Heart left ventricle (tissue), 13 donors: ENCODE measurements at regions not wholly inside any gene's neighbourhood (a gene's known extent, or its start where the extent isn't known, plus 50 kb on each side); places are given as distances from the start of the nearest gene placed in this dataset.

Experiments
- POLR2A ChIP-seq, 2 donors: fragments of 450-650 bp; IDR thresholded peaks; one replicate each; pipeline ENCODE4 v1.6.1; 2017; ENCODE audit warnings: antibody characterized with exemption in 2 of 2, mild to moderate bottlenecking in 2 of 2, moderate library complexity in 2 of 2
- TF ChIP-seq, protein P1 (sequence below), 12 donors: fragments of 200-600 bp; sonication (generic) in 4 of 12; IDR thresholded peaks; one replicate each; pipeline versions ENCODE4 v1.5.0 to v1.8.0; 2018 to 2022; ENCODE audit warnings: antibody characterized with exemption in 12 of 12, mild to moderate bottlenecking in 5 of 12
- donor health status: ischemic (EF 13 %, LVEDD 7.1; RV severe dilation, severe dysfunction).
- donor health status: DM: no; HTN: yes; CAD: no.
- donor health status: DM: no; HTN: no; CAD: no.
- donor health status: ischemic (EF 25% LVEDD 6.9; RV normal size, moderate dysfunction).
- donor health status: ischemic (EF 25% LVEDD 5.7; RV mildly dilated, moderate dysfunction).
- donor health status: ischemic (EF 35%, LVEDD 5.7; RV mildly dilated, moderate dysfunction).
- donor health status: nonischemic (EF 11% LVEDD 7.7; RV severe dilation, severe dysfunction).
- donor health status: DM: yes; HTN: yes; CAD: no.
- donor health status: PGD.
- donor health status: ischemic (EF 29% LVEDD 5.4; RV normal size, mild dysfunction).
- donor health status: nonischemic (EF 23%, LVEDD 6.1; RV moderate dilation, normal function).

DNA sequence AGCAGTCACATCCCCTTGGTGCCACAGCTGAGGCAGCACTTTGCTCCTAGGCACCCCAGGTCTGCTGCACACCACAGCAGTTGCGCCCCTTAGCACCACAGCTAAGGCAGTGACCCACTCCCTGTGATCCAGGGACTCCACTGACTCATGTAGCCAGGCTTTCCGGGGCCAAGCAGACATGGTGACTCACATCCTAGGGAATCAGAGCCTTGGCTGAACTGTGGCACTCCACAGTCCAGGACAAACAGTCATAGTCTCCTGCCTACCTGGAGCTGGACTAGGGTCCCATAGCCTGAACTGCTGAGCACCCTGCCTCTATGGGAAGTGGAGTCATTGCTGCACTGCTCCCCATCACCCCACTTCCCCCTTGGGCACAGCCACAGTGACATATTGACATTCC lies 338.7 kb downstream of the NPR3 start:
- TF ChIP-seq, protein P1, sequence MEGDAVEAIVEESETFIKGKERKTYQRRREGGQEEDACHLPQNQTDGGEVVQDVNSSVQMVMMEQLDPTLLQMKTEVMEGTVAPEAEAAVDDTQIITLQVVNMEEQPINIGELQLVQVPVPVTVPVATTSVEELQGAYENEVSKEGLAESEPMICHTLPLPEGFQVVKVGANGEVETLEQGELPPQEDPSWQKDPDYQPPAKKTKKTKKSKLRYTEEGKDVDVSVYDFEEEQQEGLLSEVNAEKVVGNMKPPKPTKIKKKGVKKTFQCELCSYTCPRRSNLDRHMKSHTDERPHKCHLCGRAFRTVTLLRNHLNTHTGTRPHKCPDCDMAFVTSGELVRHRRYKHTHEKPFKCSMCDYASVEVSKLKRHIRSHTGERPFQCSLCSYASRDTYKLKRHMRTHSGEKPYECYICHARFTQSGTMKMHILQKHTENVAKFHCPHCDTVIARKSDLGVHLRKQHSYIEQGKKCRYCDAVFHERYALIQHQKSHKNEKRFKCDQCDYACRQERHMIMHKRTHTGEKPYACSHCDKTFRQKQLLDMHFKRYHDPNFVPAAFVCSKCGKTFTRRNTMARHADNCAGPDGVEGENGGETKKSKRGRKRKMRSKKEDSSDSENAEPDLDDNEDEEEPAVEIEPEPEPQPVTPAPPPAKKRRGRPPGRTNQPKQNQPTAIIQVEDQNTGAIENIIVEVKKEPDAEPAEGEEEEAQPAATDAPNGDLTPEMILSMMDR (IDR thresholded peaks at IDR 0.05), result no peak
- TF ChIP-seq POLR2A (IDR thresholded peaks at IDR 0.05), result no peak
